Esophagus muscularis mucosa (tissue), 3 donors: ENCODE measurements at regions not wholly inside any gene's neighbourhood (a gene's known extent, or its start where the extent isn't known, plus 50 kb on each side); places are given as distances from the start of the nearest gene placed in this dataset.

Experiments
- POLR2AphosphoS5 ChIP-seq, 2 donors: sonication (generic); formaldehyde crosslinking; IDR thresholded peaks; one replicate each; pipeline ENCODE4 v1.6.1; 2017; ENCODE audit warnings: antibody characterized with exemption in 2 of 2
- TF ChIP-seq, protein P1 (sequence below), 3 experiments: fragments of 200-600 bp in 2 of 3; fragments of 450-650 bp in 1 of 3; sonication (generic) in 2 of 3; IDR thresholded peaks; one replicate each; pipeline ENCODE4 v1.5.1; 2017 to 2019; ENCODE audit warnings: antibody characterized with exemption in 3 of 3, mild to moderate bottlenecking in 2 of 3, moderate library complexity in 1 of 3

DNA sequence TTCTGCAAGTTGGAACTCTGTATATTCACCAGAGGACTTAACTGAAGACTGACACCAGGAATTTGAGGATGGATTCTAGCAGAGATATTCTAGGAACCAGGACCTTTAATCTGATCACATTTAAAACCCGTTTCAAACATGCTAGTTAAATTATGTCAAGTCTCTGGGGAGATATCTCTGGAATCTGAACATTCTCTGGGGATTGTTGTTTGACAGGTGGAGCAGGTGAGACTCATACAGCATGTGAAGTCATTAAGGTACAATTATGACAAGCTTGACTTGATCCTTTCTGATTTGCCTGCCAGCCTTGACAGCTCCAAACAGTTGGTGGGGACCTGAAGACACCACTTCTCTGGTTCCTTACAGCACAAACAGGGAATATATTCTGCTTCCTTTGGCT is 100.3 kb downstream of the FAT3 start:
- TF ChIP-seq, protein P1, sequence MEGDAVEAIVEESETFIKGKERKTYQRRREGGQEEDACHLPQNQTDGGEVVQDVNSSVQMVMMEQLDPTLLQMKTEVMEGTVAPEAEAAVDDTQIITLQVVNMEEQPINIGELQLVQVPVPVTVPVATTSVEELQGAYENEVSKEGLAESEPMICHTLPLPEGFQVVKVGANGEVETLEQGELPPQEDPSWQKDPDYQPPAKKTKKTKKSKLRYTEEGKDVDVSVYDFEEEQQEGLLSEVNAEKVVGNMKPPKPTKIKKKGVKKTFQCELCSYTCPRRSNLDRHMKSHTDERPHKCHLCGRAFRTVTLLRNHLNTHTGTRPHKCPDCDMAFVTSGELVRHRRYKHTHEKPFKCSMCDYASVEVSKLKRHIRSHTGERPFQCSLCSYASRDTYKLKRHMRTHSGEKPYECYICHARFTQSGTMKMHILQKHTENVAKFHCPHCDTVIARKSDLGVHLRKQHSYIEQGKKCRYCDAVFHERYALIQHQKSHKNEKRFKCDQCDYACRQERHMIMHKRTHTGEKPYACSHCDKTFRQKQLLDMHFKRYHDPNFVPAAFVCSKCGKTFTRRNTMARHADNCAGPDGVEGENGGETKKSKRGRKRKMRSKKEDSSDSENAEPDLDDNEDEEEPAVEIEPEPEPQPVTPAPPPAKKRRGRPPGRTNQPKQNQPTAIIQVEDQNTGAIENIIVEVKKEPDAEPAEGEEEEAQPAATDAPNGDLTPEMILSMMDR (IDR thresholded peaks at IDR 0.05) = no peak
- no peak for TF ChIP-seq POLR2AphosphoS5 (IDR thresholded peaks at IDR 0.05)
